Testis (tissue), 2 donors: ENCODE measurements at regions not wholly inside any gene's neighbourhood (a gene's known extent, or its start where the extent isn't known, plus 50 kb on each side); places are given as distances from the start of the nearest gene placed in this dataset.
"Not testable (repeated sequence)": the region's sequence is repeated elsewhere in the genome, so short reads cannot be mapped to it uniquely, and the experiment has no call there.

Experiments used
- DNase-seq: peaks from one replicate; pipeline ENCODE4 v3.0.0-alpha.2; 2019
- H3K27ac ChIP-seq, 2 donors: fragments of 200-600 bp; sonication (generic); one replicate each; pipeline ENCODE4 v1.5.1; 2019
- H3K27me3 ChIP-seq: fragments of 200-600 bp; sonication (generic); one replicate; pipeline ENCODE4 v1.5.1; 2019
- H3K36me3 ChIP-seq: fragments of 200-600 bp; sonication (generic); one replicate; pipeline ENCODE4 v1.5.1; 2017; ENCODE audit warnings: low read depth; ENCODE audit errors: missing control alignments
- H3K4me1 ChIP-seq: fragments of 200-600 bp; sonication (generic); one replicate; pipeline ENCODE4 v1.5.1; 2019
- H3K4me3 ChIP-seq, 2 donors: fragments of 200-600 bp; sonication (generic); one replicate each; pipeline ENCODE4 v1.5.1; 2017 to 2019
- H3K9me3 ChIP-seq: fragments of 200-600 bp; sonication (generic); one replicate; pipeline ENCODE4 v1.5.1; 2017
- CTCF ChIP-seq, 3 experiments: fragments of 450-650 bp in 2 of 3; fragments of 200-600 bp in 1 of 3; sonication (generic) in 1 of 3; IDR thresholded peaks; one replicate each; pipeline ENCODE4 v1.5.1; 2016 to 2019; ENCODE audit warnings: antibody characterized with exemption in 3 of 3, mild to moderate bottlenecking in 2 of 3, moderate library complexity in 1 of 3
- POLR2A ChIP-seq: fragments of 450-650 bp; IDR thresholded peaks from one replicate; pipeline ENCODE4 v1.6.1; 2017; ENCODE audit warnings: antibody characterized with exemption, mild to moderate bottlenecking, moderate library complexity
- WGBS, 2 donors: methylation state at CpG; one replicate each; pipeline ENCODE4 v1.1.5; 2018; 5-methylcytosine and 5-hydroxymethylcytosine counted together
- intact Hi-C: fragments of 100-400 bp; cut with DNase I; formaldehyde crosslinking; loops from one replicate; pipeline ENCODE4 v1.15.1; 2023; ENCODE audit warnings: low total_unique reads

- no peak overlapping the region for H3K4me3 ChIP-seq
Measured at GRCh38 chr13:86922936-86923335, 748.2 kb upstream of the SLITRK5 start.

GRCh38 chr13:86926916-86927315 is 744.3 kb upstream of the SLITRK5 start:
- H3K27ac ChIP-seq, H3K9me3 ChIP-seq: not testable (repeated sequence)
- 89 to 90% methylated on average over 3 of the region's 3 CpGs for WGBS, 2 donors

More at GRCh38 chr13:86922936-86923335, 748.2 kb upstream of the SLITRK5 start:
- no peaks in the 10 kb centered on the region for H3K36me3 ChIP-seq
- H3K4me1 ChIP-seq: no peaks in the 10 kb centered on the region
- H3K27ac ChIP-seq: no peak overlapping the region
- no peak for TF ChIP-seq CTCF (IDR thresholded peaks at IDR 0.05)
- no peak for TF ChIP-seq POLR2A
- H3K27me3 ChIP-seq: no peaks in the 10 kb centered on the region
- H3K9me3 ChIP-seq: no peaks in the 10 kb centered on the region
- 24 to 49% methylated on average over 5 of the region's 5 CpGs for WGBS, 2 donors
- intact Hi-C loops: no loop called here
- no peak for DNase-seq

GRCh38 chr13:86932776-86933334 is 738.3 kb upstream of the SLITRK5 start:
- WGBS, 2 donors: 49 to 59% methylated on average over 3 of the region's 3 CpGs
- Histone ChIP-seq H3K27ac (no peak overlapping the region), H3K36me3 (no peaks in the 10 kb centered on the region), H3K9me3 (no peaks in the 10 kb centered on the region), H3K27me3 (no peaks in the 10 kb centered on the region), H3K4me3 (no peak overlapping the region), H3K4me1 (no peaks in the 10 kb centered on the region)
- TF ChIP-seq POLR2A: no peak
- TF ChIP-seq CTCF (IDR thresholded peaks at IDR 0.05): no peak
- DNase-seq: no peak
- intact Hi-C loops: no loop called here

More at GRCh38 chr13:86926916-86927315, 744.3 kb upstream of the SLITRK5 start:
- H3K36me3 ChIP-seq, H3K27me3 ChIP-seq, H3K4me3 ChIP-seq, H3K4me1 ChIP-seq, DNase-seq, intact Hi-C loops: not testable (repeated sequence)

GRCh38 chr13:86933676-86934075 is 737.5 kb upstream of the SLITRK5 start:
- no peak for DNase-seq
- 75 to 82% methylated on average over 3 of the region's 3 CpGs for WGBS, 2 donors
- Histone ChIP-seq H3K27ac (no peak overlapping the region), H3K4me1 (no peaks in the 10 kb centered on the region), H3K9me3 (no peaks in the 10 kb centered on the region), H3K36me3 (no peaks in the 10 kb centered on the region), H3K27me3 (no peaks in the 10 kb centered on the region), H3K4me3 (no peak overlapping the region)
- intact Hi-C loops: no loop called here
- no peak for TF ChIP-seq POLR2A
- TF ChIP-seq CTCF (IDR thresholded peaks at IDR 0.05): no peak

- intact Hi-C loops: no loop called here
- Histone ChIP-seq H3K4me1 (no peaks in the 10 kb centered on the region), H3K36me3 (no peaks in the 10 kb centered on the region), H3K4me3 (no peak overlapping the region), H3K27ac (no peak overlapping the region), H3K27me3 (no peaks in the 10 kb centered on the region), H3K9me3 (no peaks in the 10 kb centered on the region)
- WGBS, 2 donors: 98% methylated on average over 2 of the region's 2 CpGs
- no peak for TF ChIP-seq CTCF (IDR thresholded peaks at IDR 0.05)
- no peak for TF ChIP-seq POLR2A
- no peak for DNase-seq
Measured at GRCh38 chr13:86937316-86937715, 733.9 kb upstream of the SLITRK5 start.
